HG02970 (cell line): ENCODE measurements at regions not wholly inside any gene's neighbourhood (a gene's known extent, or its start where the extent isn't known, plus 50 kb on each side); places are given as distances from the start of the nearest gene placed in this dataset.
"Not testable (repeated sequence)": the region's sequence is repeated elsewhere in the genome, so short reads cannot be mapped to it uniquely, and the experiment has no call there.

Source experiments
- ATAC-seq: cut with Tn5 transposase; IDR thresholded peaks from one replicate; pipeline ENCODE4 v1.9.1; 2021; ENCODE audit warnings: mild to moderate bottlenecking, moderate library complexity, moderate number of reproducible peaks; ENCODE audit not compliant: unreplicated experiment, low FRiP score

DNA sequence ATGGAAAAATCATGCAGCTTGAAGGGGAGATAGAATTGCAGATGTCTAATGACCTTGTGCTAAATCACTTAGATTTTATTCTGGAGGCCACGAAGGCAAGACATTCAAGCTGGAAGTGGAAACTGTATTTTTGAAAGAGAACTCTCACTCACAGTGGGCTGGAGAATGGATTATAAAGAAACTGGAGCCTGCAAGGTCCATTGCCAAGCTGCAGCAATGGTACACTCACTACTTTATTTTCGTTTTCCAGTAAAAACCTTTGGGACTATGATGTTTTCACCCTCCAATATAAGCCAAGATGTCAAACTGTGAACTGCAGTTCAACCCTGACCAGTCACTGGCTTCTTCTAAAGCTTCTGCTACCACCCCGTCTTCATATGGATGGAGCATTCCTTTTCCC, 62.0 kb downstream of the SKIDA1 start:
- ATAC-seq: no peak

DNA sequence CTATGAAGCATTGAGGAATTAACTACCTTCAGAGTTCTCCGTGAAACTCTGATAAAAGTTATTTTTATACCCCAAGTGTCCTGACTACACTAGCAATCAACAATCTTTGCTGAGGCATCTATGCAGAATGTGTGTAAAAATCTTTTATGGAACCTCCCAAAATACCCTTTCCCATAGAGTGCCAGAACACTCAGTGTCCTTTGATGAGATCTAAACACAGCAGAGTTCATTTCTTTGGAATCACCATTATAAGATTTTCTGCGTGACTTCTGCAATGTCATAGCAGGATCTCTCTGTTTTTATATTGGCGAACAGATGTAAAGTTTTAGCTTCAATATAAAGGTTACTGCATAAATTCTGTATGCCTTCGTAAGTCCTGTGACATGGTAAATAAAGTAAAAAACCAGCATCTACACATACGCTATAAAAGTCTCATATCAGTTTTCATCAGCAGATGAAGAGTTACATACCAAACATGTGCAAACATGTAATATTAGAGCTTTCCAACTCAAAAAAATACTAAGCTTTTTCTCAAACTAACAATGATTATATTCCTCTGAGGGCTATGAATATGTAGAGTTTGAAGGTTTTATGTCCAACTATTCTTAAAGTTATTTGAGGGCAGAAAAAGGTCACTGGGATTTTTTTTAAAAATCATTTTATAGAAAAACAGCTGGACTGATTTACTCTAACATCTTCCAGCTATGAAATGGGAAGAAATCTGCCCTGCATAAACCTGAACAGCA, 67.2 kb downstream of the SKIDA1 start:
- no peak for ATAC-seq

DNA sequence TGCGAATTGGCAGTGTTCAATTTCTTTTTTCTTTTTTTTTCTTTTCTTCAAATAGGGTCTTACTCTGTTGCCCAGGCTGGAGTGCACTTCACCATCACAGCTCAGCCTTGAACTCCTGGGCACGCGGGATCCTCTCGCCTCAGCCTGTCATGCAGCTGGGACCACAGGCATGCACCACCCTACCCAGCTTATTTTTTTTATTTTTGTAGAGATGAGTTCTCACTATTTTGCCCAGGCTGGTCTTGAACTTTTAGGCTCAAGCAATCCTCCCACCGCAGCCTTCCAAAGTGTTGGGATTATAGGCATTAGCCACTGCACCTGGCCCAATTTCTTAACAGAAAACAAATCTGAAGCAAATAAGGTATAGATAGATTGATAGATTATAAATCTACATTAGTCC, 69.3 kb downstream of the SKIDA1 start:
- ATAC-seq: no peak

DNA sequence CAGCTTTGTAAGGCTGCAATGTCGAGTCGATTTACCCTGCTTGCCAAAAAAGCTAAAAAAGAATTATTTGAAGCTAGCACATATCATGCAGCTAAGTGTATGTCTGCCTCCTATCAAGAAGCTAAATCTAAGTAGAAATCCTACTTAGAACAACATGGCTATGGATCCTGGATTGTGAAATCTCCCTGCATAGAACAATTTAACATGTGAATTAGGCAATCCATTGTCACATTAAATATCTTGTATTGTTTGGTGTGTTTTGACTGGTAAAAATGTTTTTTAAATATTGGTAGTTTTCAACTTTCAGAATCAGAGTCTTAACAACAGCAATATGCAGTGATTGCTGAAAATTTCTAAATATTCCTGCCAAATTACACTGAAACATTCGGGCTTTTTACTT, 73.3 kb downstream of the SKIDA1 start:
- ATAC-seq: no peak

DNA sequence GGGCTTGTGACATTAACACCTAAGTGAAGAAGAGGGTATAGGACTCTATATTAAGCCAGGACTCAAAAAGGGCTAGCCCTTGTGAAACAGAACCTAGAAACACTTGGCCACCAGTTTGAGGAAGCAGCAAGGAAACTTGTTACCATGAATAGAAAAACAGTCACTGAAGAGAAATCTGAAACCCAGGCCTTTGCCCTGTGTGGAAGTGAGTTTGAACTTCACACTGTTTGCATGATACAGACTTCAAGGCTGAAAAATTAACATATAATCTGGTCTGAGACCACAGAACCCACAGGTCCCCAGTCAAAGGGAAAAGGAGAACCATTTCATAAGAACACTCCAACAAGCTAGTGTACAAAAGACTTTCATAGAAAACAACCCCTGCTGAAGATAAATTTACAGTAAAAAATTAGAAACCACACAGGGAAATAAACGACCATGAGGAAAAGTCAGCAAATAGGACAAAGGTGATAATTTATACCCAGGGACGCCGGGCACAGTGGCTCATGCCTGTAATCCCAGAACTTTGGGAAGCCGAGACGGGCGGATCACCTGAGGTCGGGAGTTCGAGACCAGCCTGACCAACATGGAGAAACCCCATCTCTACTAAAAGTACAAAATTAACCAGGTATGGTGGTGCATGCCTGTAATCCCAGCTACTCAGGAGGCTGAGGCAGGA, 76.1 kb downstream of the SKIDA1 start:
- ATAC-seq: no peak

DNA sequence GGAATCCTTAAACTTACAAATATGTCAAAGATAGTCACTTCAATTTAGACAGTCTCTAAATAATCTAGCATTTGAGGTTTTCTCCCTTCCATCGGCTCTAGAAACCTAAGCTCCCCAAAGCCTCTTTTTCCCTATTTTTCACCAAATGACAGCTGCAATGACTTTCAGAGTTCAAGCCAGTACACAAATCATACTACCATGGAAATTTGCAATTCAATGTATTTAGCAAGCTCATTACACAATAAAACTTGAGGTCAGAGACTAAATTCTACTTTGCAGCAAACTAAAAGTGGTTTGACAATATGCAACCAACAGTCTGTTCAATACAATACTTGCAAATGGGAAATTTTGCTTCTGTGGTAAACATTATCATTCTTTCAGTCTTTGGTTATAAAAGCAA, 80.3 kb downstream of the SKIDA1 start:
- no peak for ATAC-seq

DNA sequence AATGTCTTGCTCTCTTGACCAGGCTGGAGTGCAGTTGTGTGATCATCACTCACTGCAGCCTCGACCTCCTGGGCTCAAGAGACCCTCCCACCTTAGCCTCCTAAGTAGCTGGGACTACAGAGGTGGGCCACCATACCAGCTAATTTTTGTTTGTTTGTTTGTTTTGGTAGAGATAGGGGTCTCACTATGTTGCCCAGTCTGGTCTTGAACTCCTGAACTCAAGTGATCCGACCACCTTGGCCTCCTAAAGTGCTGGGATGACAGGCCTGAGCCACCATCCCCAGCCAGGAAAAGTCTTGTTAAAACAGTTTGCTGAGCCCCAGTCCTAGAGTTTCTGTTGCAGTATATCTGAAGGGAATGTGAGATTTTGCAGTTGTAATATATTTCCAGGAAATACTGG, 83.9 kb downstream of the SKIDA1 start:
- no peak for ATAC-seq

DNA sequence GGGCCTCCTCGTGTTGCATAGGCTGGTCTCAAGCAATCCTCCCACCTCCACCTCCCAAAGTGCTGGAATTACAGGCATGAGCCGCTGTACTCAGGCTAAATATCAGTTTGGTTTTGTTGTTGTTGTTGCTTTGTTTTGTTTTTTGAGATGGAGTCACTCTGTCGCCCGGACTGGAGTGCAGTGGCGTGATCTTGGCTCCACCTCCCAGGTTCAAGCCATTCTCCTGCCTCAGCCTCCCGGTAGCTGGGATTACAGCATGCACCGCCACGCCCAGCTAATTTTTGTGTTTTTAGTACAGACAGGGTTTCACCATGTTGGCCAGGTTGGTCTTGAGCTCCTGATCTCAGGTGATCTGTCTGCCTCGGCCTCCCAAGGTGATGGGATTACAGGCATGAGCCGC, 86.6 kb downstream of the SKIDA1 start:
- not testable (repeated sequence) for ATAC-seq

DNA sequence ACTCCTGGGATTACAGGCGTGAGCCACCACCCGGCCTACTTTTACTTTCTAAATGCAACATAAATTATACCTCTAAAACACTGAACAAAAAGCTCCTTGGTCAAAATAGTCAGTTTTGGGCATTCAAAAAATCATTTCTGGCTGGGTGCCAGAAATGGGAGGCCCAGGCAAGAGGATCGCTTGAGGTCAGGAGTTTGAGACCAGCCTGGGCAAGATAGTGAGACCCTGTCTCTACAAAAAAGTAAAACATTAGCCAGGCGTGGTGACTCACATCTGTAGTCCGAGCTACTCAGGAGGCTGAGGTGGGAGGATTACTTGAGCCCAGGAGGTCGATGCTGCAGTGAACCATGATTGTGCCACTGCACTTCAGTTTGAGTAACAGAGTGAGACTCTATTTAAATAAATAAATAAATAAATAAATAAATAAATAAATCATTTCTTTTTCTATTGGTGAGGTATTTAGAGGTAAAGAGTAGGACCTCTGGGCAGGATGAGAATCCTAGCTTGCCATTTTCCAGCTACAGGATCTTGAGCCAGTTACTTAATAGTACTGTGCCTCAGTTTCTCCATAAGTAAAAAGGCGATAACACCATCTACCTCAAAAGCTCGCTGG, 87.6 kb downstream of the SKIDA1 start:
- no peak for ATAC-seq

DNA sequence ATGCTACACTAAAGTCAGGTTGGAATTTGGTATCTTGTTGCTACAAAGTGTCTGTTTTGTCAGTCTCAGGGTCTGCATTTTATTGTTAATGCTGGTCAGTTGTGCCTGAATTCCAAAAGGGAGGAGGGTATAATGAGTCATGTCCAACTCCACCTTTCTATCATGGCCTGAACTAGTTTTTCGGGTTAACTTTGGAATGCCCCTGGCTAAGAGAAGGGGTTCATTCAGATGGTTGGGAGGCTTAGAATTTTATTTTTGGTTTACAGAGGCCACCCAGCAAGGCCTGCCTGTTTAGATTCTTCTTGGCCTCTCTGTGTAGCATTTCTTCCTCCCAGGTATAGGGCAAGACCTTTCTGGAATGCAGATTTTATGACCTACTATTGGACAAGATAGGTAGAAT, 93.2 kb downstream of the SKIDA1 start:
- ATAC-seq: no peak

DNA sequence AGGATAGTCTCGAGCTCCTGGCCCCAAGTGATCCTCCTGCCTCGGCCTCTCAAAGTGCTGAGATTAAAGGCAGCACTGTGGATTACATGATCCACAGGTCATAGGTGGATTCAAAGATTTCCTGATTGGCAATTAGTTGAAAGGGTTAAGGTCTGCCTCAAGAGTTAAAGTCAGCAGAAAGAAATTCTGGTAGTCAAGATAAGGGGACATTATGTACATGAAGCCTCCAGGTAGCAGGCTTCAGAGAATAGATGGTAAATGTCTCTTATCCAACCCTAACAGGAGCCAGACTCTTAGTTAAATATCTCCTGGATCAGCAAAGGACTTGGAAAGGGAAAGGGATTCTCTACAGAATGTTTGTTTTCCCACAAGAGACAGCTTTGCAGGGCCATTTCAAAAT, 93.7 kb downstream of the SKIDA1 start:
- ATAC-seq: no peak

DNA sequence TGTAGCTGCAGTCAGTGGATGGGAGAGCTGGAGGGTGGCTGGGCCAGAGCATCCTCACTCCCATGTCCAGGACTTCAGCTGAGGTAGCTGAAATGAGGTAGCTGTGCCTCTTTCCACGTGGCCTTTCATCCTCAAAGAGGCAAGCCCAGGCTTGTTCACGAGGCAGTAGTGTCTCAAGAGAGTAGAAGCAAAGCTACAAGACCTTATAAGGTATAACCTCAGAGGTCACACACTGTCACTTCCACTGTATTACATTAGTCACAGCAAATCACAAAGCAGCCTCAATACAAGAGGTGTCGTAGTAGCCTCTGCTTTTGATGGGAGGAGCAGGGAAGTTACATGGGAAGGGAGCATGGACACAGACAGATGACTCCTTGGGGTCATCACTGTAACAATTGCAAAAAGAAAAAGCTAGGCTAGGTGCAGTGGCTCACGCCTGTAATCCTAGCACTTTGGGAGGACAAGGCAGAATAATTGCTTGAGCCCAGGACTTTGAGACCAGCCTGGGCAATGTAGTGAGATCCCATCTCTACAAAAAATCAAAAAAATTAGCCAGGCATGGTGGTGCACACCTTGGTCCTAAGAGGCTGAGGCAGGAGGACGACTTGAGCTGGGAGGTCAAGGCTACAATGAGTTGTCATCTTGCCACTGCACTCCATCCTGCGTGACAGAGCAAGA, 97.5 kb downstream of the SKIDA1 start:
- ATAC-seq: no peak

DNA sequence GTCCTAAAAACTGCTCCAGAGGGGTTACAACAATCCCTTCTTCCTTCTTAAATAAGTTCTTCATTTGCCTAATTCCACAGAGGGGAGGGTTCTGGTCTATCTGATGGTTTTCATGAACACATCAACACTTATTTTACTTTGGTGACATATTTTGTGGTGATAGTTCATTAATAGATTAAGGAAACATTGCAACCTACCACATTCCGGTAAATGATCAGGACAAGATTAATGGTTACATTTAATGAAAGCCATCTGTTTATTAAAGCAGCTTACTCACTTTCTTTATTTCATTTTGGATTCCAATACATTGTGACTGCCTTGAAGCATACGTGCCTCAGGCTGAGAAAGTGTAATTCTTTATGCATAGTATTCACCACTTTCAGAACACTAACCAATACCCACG, 101.0 kb downstream of the SKIDA1 start:
- ATAC-seq: no peak

DNA sequence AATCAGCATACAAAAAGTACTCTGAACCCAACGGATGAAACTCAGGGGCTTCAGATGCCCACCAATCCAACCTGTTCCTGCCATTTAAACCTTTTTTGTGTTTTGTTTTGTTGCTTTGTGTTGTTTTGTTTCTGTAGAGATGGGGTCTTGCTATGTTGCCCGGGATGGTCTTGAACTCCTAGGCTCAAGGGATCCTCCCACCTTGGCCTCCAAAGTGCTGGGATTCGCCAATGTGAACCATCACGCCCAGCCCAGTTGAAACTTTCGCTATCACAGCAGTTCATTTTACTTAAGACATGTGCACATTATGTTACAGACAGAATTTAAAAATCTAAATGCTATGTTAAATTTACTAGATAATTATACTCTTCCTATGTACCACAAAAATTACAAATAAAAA, 101.6 kb downstream of the SKIDA1 start:
- no peak for ATAC-seq

DNA sequence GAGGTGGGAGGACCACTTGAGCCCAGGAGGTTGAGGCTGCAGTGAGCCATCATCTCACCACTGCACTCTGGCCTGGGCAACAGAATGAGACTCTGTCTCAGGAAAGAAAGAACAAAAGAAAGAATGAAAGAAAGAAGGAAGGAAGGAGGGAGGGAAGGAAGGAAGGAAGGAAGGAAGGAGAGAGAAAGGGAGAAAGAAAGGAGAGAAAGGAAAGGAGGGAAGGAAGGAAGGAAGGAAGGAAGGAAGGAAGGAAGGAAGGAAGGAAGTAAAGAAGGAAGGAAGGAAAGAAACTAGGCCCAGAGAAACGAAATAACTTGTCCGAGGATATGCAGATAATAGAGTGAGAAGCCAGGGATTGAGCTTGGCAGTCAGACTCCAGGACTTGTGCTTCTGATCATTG, 102.1 kb downstream of the SKIDA1 start:
- no peak for ATAC-seq

DNA sequence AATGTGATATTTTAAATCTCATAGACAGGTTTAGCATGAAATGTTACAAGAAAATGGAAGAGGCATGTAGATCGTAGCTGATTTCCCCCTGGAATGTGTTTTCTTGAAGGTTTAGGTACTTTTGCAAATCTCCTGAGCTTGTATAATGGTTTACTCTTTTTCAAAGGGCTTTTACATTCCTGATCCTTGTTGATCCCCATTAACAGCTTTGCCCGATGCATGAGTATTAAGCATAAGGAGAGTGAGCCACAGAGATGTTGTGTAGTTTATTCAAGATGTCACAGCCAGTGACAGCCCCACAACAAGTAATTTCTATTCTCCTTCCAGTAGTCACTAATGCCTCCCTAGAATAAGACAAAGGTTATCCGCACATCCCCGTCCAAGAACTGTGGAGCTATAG, 103.7 kb downstream of the SKIDA1 start:
- no peak for ATAC-seq

DNA sequence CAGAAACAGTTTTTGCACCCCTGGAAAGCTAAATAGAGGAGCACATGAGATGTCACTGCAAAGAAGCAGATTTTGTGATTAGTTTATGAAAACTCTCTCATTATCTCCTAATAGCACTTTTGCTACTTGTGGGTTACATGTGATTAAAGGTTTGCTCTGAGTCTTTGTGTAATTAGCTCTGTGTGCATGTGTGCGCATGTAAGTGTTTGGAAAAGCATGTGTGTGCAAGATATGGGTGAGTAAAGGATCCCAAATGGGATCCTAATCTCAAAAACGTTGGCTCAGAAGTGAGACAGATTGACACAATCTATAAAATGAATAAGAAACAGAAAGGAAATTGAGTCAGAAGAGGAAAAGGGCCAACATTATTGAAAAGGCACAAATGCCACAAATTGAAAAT, 104.5 kb downstream of the SKIDA1 start:
- no peak for ATAC-seq

DNA sequence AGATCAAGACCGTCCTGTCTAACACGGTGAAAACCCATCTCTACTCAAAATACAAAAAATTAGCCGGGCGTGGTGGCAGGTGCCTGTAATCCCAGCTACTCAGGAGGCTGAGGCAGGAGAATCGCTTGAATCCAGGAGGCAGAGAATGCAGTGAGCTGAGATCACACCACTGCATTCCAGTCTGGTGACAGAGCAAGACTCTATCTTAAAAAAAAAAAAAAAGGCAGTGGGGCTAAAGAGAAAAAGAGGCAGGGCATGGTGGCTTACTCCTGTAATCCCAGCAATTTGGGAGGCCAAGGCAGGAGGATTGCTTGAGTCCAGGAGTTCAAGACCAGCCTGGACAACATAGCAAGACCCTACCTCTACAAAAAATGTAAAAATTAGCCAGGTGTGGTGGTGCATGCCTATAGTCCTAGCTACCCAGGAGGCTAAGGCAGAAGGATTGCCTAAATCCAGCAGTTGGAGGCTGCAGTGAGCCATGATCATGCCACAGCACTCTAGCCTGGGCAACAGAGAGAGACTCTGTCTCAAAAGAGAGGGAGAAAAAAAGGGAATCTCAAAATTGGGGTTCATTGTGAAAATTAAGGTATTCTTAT, 106.4 kb downstream of the SKIDA1 start:
- not testable (repeated sequence) for ATAC-seq

DNA sequence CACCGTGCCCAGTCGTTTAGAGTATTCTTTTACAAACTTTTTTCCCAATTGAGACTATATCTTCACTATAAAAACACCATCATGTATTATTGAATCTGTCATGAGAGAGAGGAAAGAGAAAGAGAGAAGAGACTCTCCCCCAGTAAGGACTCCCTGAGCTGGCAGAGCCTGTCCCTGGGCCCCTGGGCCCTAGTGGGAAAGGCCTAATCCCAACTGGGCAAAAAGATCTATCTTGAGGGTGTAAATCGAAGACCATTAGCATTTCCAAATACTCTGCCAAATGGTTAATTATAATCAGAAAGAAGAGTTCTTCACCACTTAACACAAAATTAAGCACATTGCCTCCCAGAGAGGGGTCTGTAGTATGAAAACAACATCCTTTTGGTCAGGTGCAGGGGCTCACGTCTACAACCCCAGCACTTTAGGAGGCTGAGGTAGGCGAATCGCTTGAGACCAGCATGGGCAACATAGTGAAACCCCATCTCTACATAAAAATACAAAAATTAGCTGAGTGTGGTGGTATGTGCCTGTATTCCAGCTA, 108.2 kb downstream of the SKIDA1 start:
- no peak for ATAC-seq

DNA sequence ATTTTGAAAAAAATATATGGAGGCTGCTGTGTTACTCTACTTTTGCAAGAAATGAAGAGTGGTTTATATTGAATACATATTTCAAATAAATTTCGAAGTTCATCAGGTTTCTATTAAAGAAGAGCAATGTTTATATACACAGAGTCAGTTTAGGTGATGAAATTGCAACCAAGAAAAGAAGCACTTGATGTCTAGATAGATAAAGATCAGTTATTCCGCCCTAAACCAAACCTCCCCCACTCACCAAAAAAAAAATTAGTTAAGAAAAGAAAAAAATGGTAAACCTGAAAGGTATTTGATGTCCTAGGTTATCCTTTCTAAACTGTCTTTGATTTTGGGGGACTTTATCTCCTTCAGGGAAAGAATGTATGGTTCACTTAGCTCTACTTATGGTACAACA, 111.8 kb downstream of the SKIDA1 start:
- no peak for ATAC-seq

DNA sequence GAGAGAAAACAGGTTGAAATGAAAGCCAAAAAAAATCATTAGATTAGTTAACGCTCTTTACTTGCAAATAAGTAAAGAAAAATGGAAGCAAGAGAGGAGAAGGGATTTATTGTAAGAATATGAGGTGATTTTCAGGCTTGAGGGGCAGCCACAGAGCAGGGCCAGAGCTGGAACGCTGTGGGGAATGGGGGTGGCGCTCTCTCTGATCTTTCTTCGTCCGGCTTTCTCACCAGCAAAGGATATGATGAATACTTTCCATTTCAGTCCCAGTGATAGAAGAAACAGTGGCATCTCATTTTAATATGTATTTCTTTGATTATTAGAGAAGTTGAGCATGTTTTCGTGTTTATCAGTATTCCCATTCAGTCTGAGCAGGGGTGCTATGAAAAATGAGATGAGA, 112.2 kb downstream of the SKIDA1 start:
- ATAC-seq: no peak
